KOPT-K1 (cell line): ENCODE measurements at regions not wholly inside any gene's neighbourhood (a gene's known extent, or its start where the extent isn't known, plus 50 kb on each side); places are given as distances from the start of the nearest gene placed in this dataset.
A peak's percentile ranks its signal among the peaks of the same experiment; 100 is the strongest.
"Not testable (repeated sequence)": the region's sequence is repeated elsewhere in the genome, so short reads cannot be mapped to it uniquely, and the experiment has no call there.

Source experiments
- H3K27ac ChIP-seq: fragments of 200-600 bp; sonication (generic); 2 replicates; pipeline ENCODE4 v1.5.1; 2016; ENCODE audit warnings: antibody characterized with exemption, mild to moderate bottlenecking, low read depth, low read length; ENCODE audit not compliant: poor library complexity, severe bottlenecking
- H3K36me3 ChIP-seq: fragments of 200-600 bp; sonication (generic); 2 replicates; pipeline ENCODE4 v1.5.1; 2017; ENCODE audit warnings: antibody characterized with exemption, mild to moderate bottlenecking, low read length, moderate library complexity; ENCODE audit not compliant: insufficient read depth
- H3K9me3 ChIP-seq: fragments of 200-600 bp; sonication (generic); 2 replicates; pipeline ENCODE4 v1.5.1; 2017; ENCODE audit warnings: antibody characterized with exemption, low read length, mild to moderate bottlenecking; ENCODE audit not compliant: insufficient read depth, poor library complexity, severe bottlenecking

GRCh38 chr14:106466483-106466882, 940.1 kb downstream of the TMEM121 start:
- not testable (repeated sequence) for H3K36me3 ChIP-seq, H3K9me3 ChIP-seq, H3K27ac ChIP-seq

- not testable (repeated sequence) for H3K36me3 ChIP-seq, H3K9me3 ChIP-seq, H3K27ac ChIP-seq
Measured at GRCh38 chr14:106468869-106469268, 942.5 kb downstream of the TMEM121 start.

GRCh38 chr14:106470028-106470427, 943.6 kb downstream of the TMEM121 start:
- H3K9me3 ChIP-seq, H3K36me3 ChIP-seq: not testable (repeated sequence)
- H3K27ac ChIP-seq = peak overlapping the region; percentile 53

- H3K36me3 ChIP-seq, H3K9me3 ChIP-seq, H3K27ac ChIP-seq: not testable (repeated sequence)
Measured at GRCh38 chr14:106474261-106475028, 948.1 kb downstream of the TMEM121 start.

- not testable (repeated sequence) for H3K36me3 ChIP-seq
- peak overlapping the region; percentile 40 for H3K27ac ChIP-seq
Measured at GRCh38 chr14:106475214-106475613, 948.8 kb downstream of the TMEM121 start.

GRCh38 chr14:106477600-106477999, 951.2 kb downstream of the TMEM121 start:
- H3K27ac ChIP-seq, H3K36me3 ChIP-seq, H3K9me3 ChIP-seq: not testable (repeated sequence)

More at GRCh38 chr14:106475214-106475613, 948.8 kb downstream of the TMEM121 start:
- not testable (repeated sequence) for H3K9me3 ChIP-seq

GRCh38 chr14:106480287-106480686, 953.9 kb downstream of the TMEM121 start:
- not testable (repeated sequence) for H3K27ac ChIP-seq, H3K9me3 ChIP-seq, H3K36me3 ChIP-seq

- not testable (repeated sequence) for H3K27ac ChIP-seq, H3K36me3 ChIP-seq, H3K9me3 ChIP-seq
Measured at GRCh38 chr14:106482213-106482612, 955.8 kb downstream of the TMEM121 start.

- Histone ChIP-seq H3K9me3 (peaks cover 6% of the 10 kb centered on the region), H3K27ac (no peak overlapping the region), H3K36me3 (no peaks in the 10 kb centered on the region)
Measured at GRCh38 chr14:106487600-106487999, 961.2 kb downstream of the TMEM121 start.

- Histone ChIP-seq H3K27ac (no peak overlapping the region), H3K9me3 (peaks cover 6% of the 10 kb centered on the region), H3K36me3 (no peaks in the 10 kb centered on the region)
Measured at GRCh38 chr14:106488291-106488690, 961.9 kb downstream of the TMEM121 start.

- H3K27ac ChIP-seq = no peak overlapping the region
- peaks cover 6% of the 10 kb centered on the region for H3K9me3 ChIP-seq
- no peaks in the 10 kb centered on the region for H3K36me3 ChIP-seq
Measured at GRCh38 chr14:106489112-106489881, 962.9 kb downstream of the TMEM121 start.

- H3K36me3 ChIP-seq = no peaks in the 10 kb centered on the region
- no peak overlapping the region for H3K27ac ChIP-seq
- peaks cover 6% of the 10 kb centered on the region for H3K9me3 ChIP-seq
Measured at GRCh38 chr14:106490442-106490841, 964.1 kb downstream of the TMEM121 start.

- Histone ChIP-seq H3K9me3 (peaks cover 6% of the 10 kb centered on the region), H3K36me3 (no peaks in the 10 kb centered on the region), H3K27ac (no peak overlapping the region)
Measured at GRCh38 chr14:106491851-106492250, 965.5 kb downstream of the TMEM121 start.

- H3K27ac ChIP-seq = peak overlapping the region; percentile 47
- peaks cover 6% of the 10 kb centered on the region for H3K9me3 ChIP-seq
- H3K36me3 ChIP-seq = no peaks in the 10 kb centered on the region
Measured at GRCh38 chr14:106493962-106494823, 967.8 kb downstream of the TMEM121 start.

- Histone ChIP-seq H3K9me3 (no peaks in the 10 kb centered on the region), H3K27ac (no peak overlapping the region), H3K36me3 (no peaks in the 10 kb centered on the region)
Measured at GRCh38 chr14:106500571-106500970, 974.2 kb downstream of the TMEM121 start.
